Stimulated activated CD8-positive, alpha-beta memory T cell treated with anti-CD3 and anti-CD28 coated beads, Interleukin-7, amount 100 ng/mL, for 48 hours (primary cell): ENCODE measurements at regions not wholly inside any gene's neighbourhood (a gene's known extent, or its start where the extent isn't known, plus 50 kb on each side); places are given as distances from the start of the nearest gene placed in this dataset.

Experiments used
- DNase-seq, 2 donors: peaks; one replicate each; pipeline ENCODE4 v3.0.0-alpha.2; 2020; ENCODE audit warnings: low read depth in 1 of 2; ENCODE audit errors: extremely low read depth in 1 of 2

GRCh38 chr12:124433879-124434278 is 133.5 kb downstream of the NCOR2 start:
- no peak for DNase-seq

- DNase-seq = no peak
Measured at GRCh38 chr12:124433147-124433874, 134.1 kb downstream of the NCOR2 start.

GRCh38 chr12:124432376-124432775 is 135.0 kb downstream of the NCOR2 start:
- DNase-seq = no peak

- no peak for DNase-seq
Measured at GRCh38 chr12:124431971-124432370, 135.4 kb downstream of the NCOR2 start.

- no peak for DNase-seq
Measured at GRCh38 chr12:124430491-124430890, 135.6 kb downstream of the RFLNA start.

GRCh38 chr12:124429535-124429934 is 134.6 kb downstream of the RFLNA start:
- no peak for DNase-seq

GRCh38 chr12:124428792-124429281 is 133.9 kb downstream of the RFLNA start:
- no peak for DNase-seq

GRCh38 chr12:124428136-124428791 is 133.4 kb downstream of the RFLNA start:
- no peak for DNase-seq

GRCh38 chr12:124426594-124427555 is 132.0 kb downstream of the RFLNA start:
- no peak for DNase-seq

GRCh38 chr12:124425667-124426066 is 130.8 kb downstream of the RFLNA start:
- DNase-seq = no peak

- DNase-seq = no peak
Measured at GRCh38 chr12:124424516-124424905, 129.6 kb downstream of the RFLNA start.

- no peak for DNase-seq
Measured at GRCh38 chr12:124423761-124424515, 129.0 kb downstream of the RFLNA start.

GRCh38 chr12:124422570-124423523 is 128.0 kb downstream of the RFLNA start:
- no peak for DNase-seq

- no peak for DNase-seq
Measured at GRCh38 chr12:124422142-124422569, 127.3 kb downstream of the RFLNA start.

GRCh38 chr12:124420996-124421674 is 126.2 kb downstream of the RFLNA start:
- no peak for DNase-seq

- DNase-seq = no peak
Measured at GRCh38 chr12:124420041-124420995, 125.4 kb downstream of the RFLNA start.

GRCh38 chr12:124419292-124420040 is 124.6 kb downstream of the RFLNA start:
- DNase-seq = no peak
